Fibroblast of lung (primary cell): ENCODE measurements at regions not wholly inside any gene's neighbourhood (a gene's known extent, or its start where the extent isn't known, plus 50 kb on each side); places are given as distances from the start of the nearest gene placed in this dataset.

Experiments
- EZH2 ChIP-seq: IDR thresholded peaks from 2 replicates; pipeline ENCODE4 v1.5.1; 2012; ENCODE audit warnings: low read length, control low read depth, mild to moderate bottlenecking; ENCODE audit errors: missing control alignments
- TF ChIP-seq, protein P1 (sequence below), 2 donors: IDR thresholded peaks in 1 of 2; conservative IDR thresholded peaks in 1 of 2; 1 replicate in 1 of 2; 2 replicates in 1 of 2; pipeline ENCODE4 v1.5.1; 2011 to 2012; ENCODE audit warnings: low read length in 2 of 2, control low read depth in 1 of 2, inconsistent platforms in 1 of 2, low read depth in 1 of 2, mild to moderate bottlenecking in 1 of 2

DNA sequence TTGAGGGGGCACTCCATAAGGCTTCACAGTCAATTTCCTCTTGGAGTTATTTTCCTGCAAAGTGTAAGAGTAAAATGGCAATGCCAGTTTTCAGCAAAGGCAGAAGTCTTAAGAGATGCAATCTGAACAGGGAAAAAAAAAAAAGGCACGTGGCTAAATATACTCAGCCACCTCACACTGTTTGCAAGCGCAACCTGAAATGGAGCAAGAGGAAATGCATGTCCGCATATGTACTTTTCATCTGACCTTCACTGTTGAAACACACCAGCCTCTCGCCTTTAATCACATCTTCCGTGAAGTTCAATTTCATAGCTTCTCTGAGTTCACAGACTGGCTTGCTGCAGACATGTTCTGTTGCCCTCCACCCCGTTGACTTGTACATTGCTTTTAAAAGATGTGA, 101.4 kb downstream of the KATNIP start:
- TF ChIP-seq, protein P1, sequence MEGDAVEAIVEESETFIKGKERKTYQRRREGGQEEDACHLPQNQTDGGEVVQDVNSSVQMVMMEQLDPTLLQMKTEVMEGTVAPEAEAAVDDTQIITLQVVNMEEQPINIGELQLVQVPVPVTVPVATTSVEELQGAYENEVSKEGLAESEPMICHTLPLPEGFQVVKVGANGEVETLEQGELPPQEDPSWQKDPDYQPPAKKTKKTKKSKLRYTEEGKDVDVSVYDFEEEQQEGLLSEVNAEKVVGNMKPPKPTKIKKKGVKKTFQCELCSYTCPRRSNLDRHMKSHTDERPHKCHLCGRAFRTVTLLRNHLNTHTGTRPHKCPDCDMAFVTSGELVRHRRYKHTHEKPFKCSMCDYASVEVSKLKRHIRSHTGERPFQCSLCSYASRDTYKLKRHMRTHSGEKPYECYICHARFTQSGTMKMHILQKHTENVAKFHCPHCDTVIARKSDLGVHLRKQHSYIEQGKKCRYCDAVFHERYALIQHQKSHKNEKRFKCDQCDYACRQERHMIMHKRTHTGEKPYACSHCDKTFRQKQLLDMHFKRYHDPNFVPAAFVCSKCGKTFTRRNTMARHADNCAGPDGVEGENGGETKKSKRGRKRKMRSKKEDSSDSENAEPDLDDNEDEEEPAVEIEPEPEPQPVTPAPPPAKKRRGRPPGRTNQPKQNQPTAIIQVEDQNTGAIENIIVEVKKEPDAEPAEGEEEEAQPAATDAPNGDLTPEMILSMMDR (conservative IDR thresholded peaks at IDR 0.05 in 1 of 2, IDR thresholded peaks at IDR 0.05 in 1 of 2; ENCODE audit: low read depth in 1 of 2, low read length in 2 of 2), result no peak
- TF ChIP-seq EZH2, result no peak
